ENCODE measurements at regions not wholly inside any gene's neighbourhood (a gene's known extent, or its start where the extent isn't known, plus 50 kb on each side); places are given as distances from the start of the nearest gene placed in this dataset.

DNA sequence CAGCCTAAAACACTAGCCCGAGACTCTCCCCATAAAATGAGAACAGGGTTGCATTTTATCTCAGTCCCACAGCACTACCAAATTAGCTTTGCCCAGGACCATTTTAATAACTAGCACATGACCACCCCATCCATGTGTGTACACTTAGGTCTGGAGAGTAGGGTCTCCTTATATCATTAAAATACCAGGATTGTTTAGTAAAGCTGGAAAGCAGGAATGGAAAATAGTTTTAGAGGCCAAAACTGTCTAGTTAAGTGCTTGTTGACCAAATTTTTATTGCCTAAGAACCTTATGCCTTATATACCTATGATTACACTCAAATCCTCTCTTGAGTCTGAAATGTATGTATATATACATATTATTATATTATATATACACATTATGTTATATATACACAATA, 608.4 kb downstream of the HDGFL1 start:
- no peak for DNase-seq

DNA sequence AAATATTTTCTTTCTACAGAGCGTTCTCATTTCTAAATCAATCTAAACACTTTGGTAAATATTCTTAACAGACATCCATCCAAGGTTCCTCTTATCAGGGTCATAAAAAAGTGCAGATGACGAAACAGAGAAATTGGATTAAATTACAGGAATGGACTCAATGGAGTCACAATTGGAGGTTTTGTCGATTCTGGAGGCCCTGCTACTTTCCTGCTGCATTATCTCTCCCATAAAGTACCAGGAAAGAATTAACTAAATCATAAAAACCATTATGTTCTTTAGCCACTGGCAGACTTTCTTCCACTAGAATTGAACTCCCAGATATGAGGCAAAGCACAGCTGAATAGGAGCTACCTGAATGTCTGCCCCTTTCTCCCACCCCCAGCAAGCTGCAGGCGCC, 610.6 kb downstream of the HDGFL1 start:
- no peak for DNase-seq

DNA sequence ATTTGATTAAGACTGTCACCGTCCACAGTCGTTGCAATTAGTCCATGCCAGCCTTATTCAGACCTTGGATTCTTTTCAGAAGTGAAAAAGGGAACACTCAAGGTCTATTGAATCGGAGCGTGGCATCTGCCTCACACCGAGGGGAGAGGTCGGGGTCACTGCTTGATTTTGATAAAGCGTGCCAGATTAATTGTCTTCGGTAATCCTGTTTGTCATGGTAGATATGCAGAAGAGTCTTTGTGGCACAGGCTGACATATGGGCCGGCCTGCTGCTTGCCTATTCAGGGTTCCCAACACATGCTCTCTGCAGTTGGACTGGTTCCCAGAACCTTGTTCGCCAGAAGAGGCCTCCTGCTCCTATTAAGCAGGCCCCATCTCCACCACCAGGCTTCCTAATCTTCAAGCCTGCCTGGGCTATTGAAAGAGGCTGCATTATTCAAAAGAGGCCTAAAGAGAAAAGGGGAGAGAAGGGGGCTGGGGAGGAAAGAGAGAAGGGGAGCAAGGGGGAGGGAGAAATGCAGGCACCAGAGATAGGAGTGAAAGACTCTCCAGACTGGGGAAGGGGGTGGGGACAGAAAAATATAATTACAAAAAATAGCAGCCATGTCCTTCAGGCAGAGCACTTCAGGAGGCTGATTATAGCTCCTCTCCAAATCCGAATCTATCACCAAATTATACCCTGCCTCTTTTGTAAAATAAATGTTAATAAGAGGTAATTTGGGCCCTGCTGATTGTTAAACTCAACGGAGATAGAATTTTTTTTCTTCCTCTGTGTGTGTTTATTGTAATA, 611.3 kb downstream of the HDGFL1 start:
- no peak for DNase-seq

DNA sequence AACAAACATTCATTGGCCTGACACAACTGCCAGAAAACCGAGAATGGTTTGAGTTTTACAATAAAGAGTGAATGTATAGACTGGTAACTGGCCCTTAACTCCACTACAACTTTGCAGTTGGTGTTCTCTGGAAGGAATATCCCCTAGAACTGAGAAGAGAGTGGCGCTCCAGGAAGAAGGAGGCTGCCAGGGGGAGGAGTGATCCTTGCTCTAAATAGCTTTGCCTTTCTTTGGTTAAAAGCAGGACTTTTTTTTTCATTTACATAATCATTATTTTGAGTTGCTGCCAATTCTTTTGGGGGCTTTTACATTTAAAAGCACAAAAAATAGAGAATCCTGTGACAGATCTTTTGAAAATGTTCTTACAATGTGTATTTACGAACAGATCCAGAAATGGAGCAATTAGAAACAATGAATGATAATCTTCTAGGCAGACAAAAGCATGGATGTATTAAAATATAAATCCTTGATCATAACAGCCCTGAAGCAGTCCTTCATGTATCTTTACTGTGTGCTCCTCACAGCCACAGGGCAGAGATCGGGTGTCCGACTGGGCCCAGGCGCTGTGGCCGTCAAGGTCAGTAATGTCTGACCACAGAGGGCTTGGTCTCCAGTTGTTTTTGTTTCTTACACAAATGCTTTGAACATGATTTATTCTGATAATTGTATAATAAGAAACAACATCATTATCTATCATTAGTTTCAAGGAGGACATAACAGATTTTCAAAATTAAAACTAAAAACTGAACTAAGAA, 612.2 kb downstream of the HDGFL1 start:
- no peak for DNase-seq

DNA sequence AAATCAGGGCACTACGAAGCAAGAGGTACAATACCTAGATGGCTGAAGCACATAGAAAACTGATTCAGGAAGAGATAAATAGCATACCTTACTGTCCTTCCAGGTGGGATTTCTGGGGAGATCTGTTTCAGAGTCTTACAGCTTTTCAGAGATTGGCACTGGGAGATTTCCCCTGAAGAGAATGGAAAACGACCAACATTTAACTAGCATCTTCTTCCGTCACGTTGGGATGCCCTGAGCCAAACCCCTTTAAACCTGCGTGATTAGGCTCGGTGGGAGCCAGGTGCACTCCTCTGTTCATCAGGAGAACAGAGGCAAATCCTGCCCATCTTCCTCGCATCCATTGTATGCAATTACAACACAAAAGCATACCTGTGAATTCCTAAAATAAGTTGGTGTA, 614.5 kb downstream of the HDGFL1 start:
- DNase-seq: no peak

DNA sequence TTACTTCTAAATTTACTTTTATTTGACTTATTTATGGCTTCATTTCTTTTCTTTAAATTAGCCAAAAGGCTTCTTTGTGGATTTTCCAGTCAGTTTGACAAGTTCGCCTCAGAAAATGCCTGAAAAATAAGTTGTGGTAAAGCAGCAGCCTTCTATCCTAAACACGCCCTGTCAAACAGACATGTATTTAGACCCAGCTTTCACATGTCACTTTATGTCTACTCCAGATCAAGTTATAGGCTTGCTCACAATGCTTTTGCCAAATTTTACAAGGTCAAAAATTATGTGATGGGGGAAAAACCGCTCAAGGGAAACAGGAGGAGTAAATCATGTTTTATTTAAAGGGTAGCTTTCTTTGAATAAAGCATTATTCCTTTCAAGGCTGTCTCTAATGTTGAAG, 615.0 kb downstream of the HDGFL1 start:
- no peak for DNase-seq

DNA sequence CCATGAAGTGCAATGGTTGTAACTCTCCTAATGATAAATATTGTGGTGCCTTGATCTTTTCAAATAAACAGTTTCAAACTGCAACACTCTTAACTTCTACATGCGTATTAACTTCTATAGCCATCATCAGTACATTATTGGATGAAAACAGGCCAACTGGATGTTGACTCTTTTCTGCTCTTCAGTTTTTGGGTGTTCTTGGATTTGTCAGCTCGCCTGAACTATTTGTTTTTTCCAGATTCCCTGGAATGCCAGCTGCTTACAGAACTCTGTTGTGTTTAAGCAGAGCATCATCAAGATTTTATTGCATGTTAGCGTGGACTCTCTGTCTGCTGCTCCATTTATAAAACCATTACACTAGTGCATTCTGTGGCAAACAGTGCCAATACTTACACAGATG, 626.1 kb downstream of the HDGFL1 start:
- no peak for DNase-seq

DNA sequence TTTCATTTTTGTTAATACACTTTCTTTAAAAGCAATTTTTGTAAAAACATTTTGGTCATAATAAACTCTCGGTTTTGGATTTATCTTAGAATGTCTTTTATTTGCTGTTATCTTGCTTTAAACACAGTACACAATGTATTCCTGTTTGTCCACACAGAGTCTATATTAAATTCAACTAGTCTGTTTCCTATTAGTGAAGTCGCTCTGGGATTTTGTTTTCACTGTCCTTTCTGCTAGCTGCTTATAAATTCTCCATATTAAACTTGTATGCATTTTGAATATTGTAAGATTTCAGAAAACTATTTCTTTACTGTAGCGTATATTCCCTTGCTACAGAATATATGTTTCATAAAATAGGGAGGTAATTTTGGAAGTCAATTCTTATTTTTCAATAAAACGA, 630.2 kb downstream of the HDGFL1 start:
- no peak for DNase-seq

DNA sequence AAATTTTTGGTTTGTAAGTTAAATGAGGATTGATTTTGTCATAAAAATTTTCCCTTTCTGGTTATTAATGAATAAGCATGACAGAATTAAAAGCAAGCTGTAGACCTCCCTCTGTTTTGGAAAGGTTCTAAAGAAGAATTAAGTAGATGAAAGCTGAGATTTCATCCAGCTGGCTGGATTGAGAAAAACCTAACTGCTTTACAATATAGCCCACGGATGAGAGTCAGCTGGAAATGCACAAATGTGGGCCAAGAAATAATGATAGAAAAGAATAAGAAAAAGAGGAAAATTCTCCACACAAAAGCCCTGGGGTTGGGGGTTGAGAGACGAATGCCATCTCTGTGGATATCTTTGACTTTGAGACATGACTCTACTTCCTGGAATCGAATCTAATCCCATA, 631.6 kb downstream of the HDGFL1 start:
- DNase-seq: no peak

DNA sequence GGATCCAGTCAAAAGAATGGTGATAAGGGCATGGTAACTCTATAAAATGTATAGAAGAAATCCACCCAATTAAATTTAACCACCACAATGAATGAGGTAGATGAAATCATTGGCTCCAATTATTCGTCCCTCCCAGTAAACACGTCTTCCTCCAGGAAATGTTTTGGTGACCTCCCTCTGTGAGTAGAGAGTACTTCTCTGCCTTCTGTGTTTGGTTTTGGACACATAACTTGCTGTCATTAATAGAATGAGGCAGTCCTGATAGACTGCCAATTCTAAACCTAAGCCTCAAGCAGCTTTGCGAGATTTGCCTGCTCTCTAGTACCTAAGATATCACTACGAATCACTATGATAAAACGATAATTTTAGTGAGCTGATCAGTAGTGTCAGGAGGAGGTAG, 632.8 kb downstream of the HDGFL1 start:
- no peak for DNase-seq

DNA sequence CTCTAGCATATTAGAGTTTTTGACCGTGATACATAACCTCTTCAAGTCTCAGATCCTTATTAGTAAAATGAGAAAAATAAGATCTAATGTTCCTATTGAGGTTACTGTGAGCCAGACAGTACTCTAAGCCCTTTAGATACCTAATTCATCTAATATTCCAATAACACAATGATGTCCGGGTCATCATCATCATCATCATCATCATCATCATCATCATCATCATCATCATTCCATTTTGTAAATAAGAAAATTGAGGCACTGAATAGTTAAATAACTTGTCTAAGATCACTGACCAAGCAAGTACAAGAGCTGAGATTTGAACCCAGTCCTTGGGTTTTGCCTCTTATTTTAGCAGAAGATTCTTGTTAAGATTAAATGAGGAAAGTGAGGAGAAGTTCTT, 643.0 kb downstream of the HDGFL1 start:
- no peak for DNase-seq

DNA sequence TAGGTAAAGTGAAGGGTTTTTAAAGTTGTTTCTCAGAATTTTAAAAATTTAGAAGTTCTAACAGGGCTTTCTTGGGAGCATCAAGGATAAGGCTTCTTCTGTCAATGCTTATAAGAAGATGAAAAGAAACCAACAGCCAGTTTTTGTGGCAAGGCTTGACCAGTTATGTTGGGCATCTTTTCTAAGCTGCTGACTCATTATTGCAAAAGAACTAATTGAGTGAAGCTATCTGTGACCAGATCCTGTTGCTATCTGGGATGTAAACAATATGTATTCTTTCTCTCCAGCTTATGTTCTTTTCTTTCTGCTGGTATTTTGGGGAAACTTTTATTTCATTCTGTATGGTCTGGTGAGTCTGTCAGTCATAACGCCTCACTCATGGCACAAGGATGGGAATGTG, 643.8 kb downstream of the HDGFL1 start:
- DNase-seq: no peak

DNA sequence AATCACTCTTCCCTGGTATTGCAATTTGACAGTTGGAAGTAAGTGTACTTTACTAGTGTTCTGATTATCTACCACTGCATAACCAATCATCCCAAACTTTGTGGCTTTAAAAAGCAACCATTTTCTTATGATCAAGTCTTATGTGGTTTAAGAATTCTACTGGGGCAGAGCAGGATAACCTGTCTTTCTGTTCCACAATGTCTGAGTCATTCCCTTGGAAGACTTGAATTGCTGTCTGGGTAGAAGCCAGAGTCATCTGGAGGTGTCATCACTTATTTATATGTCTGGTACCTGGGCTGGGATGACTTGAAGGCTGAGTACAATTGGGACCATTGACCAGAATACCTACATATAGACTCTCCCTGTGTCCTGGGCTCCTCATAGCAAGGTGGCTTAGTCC, 644.3 kb downstream of the HDGFL1 start:
- no peak for DNase-seq

DNA sequence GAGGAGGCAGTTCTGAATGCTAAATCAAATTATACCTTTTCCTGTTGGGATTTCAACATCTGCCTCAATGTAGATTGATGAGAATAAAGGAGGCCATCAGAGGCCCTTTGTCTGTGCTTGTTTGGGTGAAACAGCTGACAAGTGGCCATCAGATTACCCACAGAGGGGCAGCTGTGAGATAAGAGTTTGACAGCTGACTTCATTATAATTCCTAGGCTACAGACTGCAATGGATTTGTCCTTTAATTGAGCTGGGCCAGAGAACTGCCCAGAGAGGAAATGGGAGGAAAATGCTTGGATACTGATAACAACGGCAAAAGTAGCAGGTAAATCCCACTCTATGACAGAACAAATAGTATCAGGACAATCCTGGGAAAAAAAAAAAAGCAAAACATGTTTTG, 649.4 kb downstream of the HDGFL1 start:
- DNase-seq: no peak

DNA sequence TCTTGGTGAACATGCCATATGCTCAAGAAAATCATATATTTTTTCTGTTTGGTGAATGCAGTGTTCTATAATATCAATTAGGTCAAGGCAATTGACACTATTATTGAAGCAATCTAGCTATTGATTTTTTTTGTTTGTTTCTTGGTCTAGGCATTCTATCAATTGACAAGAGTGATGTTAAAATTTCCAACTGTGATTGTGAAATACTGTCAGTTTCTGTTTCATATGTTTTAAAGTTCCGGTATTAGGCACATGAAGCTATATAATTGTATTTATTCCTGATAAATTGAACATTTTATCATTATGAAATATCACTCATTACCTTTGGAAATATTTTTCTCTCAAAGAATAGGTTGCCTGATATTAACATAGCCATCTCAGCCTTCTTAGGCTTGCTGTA, 653.4 kb downstream of the HDGFL1 start:
- DNase-seq: no peak

DNA sequence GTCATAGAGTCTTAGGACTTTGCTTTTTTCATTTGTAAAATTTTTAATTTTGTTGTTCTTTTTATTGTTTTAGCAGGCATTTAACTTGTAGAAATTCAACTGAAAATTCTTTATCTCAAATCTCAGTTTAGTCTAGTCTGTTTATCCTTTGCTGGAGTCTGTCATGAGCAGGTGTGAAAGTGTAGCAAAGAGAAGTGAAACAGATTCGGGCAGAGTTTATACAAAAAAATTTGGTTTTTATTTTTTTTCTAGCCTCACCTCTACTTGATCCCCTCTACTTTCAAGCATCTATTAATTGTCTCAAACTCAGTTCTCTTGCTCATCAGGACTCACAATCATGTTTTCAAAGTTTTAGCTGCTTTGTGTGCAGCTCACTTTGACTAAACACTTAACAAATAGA, 655.2 kb downstream of the HDGFL1 start:
- no peak for DNase-seq

DNA sequence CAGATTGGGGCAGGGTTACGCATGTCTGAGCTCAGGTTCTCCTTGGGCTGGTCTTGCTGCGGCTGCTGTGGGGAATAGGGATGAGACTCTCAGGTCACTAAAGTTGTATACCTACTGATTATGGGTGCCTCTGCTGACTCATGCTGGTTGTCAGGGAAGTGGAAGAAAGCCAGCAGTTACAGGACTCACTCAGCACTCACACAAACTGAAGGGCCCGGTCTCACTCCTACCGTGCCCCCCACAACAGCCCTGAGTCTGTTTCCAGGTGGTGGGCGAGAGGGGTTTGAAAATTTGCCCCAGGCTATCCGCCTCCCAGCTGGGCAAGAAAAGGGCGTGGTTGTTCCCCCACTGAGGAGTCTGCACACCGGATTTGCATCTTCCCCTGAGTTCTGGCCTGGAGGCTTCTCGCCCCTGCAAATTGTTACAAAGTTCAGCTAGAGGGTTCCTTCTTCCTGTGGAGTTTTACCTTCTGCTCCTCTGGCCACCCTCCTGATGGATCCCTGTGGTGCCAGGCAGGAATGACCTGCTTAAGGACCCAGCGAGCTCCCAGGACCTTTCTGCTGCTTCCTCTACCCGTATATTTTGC, 659.2 kb downstream of the HDGFL1 start:
- DNase-seq: no peak

DNA sequence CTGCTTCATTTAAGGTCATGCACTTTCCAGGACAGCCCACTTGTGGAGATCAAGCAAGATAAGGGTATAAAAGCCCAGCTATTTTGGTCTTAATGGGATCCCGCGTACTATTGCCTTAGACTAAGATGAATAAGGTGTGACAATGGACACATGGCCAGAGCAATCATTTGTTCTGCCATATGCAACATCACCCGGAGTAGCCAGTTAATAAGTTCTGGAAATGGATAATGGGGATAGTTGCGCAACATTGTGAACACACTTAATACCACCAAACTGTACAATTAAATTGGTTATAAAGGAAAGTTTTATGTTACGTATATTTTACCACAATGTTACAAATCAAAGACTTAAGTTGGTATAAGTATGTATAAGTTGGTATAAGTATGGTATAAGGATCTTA, 674.5 kb downstream of the HDGFL1 start:
- no peak for DNase-seq

DNA sequence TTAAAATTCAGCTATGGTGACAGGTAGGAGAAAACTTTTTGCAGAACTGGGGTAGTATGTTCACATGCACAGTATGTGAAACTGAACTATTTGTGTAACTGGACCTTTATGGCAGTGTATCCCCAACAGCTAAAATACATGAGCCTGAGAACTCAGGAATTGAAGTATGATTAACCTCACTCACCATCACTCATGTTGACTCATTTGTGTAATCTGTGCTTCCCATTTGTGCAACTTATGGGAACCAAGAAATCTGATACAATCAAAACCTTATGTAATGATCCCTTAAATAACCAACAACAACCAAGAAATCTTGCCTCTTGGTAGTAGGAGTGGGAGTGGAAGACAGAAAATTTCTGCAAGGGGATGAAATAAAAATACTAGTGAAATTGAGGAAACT, 674.9 kb downstream of the HDGFL1 start:
- DNase-seq: no peak

DNA sequence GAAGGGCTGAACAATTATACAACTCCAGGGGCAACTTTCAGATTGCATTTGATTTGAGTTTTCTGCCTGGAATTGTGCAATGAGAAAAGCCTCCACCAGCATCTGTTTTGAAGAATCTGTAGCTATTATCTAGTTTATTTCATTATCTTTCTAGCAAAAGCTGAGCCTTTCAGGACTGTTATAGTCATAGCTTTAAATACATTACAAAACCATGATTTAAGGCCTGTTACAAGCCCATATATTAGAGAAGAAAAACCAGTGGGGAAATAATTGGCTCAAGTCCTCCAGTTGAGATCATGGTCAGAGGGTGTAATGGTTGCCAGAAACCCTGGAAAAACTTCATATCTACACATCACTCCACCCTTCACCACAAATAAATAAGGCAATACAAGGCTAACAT, 676.2 kb downstream of the HDGFL1 start:
- no peak for DNase-seq

DNA sequence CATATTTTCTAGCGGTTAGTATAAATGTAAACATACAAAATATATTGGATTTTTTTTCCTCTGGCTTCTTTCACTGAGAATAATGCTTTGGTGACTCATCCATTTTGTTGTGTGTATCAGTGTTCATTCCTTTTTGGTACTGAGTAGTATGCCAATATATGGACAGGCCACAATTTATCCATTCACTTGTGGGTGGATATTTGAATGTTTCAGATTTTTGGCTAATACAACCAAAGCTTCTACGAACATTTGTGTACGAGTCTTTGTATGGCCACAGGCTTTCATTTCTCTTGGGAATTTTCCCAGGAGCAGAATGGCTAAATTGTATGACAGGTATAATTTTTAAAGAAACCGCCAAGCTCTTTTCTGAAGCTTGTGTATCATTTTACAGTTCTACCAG, 677.5 kb downstream of the HDGFL1 start:
- no peak for DNase-seq

DNA sequence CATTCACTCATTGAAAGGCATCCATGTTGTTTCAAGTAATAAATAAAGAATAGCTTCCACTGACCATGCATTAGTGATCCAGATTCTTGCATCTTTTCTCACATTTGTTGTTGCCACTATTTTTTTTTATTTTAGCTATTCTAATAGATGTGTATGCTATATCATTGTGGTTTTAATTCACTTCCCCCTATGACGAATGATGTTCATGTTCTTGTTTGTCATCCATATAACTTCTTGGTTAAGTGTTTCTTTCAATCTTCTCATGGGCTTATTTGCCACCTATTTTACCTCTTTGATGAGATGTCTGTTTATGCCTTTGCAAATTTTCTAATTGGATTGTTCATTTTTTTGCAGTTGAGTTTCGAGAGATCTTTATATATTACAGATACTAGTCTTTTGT, 681.2 kb downstream of the HDGFL1 start:
- DNase-seq: no peak

DNA sequence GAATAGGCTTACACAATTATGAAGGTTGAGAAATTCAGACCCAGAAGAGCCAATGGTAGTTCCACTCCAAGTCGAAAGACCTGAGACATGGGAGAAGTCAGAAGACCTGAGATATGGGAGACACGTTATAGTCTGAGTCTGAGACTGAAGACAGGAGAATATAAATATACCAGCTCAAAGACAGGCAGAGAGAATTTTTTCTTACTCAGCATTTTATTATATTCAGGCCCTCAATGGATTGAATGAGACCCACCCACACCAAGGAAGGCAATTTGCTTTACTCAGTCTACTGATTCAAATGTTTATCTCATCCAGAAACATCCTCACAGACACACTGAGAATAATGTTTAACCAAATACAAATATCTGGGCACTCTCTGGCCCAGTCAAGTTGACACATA, 693.5 kb downstream of the HDGFL1 start:
- DNase-seq: no peak

DNA sequence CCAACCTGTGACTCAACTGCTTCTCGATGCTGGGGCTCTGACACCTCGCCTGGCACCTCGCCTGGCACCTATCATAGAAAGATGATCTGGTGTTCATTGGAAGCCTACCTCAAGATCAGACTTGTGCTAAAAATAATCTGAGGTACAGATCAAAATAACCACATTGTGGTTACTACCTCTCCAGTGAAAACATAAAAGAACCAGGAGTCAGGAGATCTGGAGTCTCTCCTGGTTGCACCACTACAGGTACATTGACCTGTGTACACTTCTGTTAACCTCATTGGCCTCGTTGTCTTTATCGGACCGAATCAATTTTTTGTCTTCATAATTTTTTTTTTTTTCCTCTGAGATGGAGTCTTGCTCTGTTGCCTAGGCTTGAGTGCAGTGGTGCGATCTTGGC, 695.9 kb downstream of the HDGFL1 start:
- no peak for DNase-seq

Measured in activated CD4-positive, alpha-beta T cell treated with anti-CD3 and anti-CD28 coated beads, Interleukin-2, amount 50 U/mL, for 1 hour (primary cell).